ACC112 (cell line): ENCODE measurements at regions not wholly inside any gene's neighbourhood (a gene's known extent, or its start where the extent isn't known, plus 50 kb on each side); places are given as distances from the start of the nearest gene placed in this dataset.

Experiments
- H2AFZ ChIP-seq: fragments of 200-600 bp; sonication (generic); one replicate; pipeline ENCODE4 v1.6.0; 2017; ENCODE audit warnings: antibody characterized with exemption, low read length; ENCODE audit not compliant: unreplicated experiment
- H3K27ac ChIP-seq: fragments of 200-600 bp; sonication (generic); 2 replicates; pipeline ENCODE4 v1.5.1; 2014; ENCODE audit warnings: low read depth, mild to moderate bottlenecking, antibody characterized with exemption, low read length, moderate library complexity
- H3K27me3 ChIP-seq: fragments of 200-600 bp; sonication (generic); 2 replicates; pipeline ENCODE4 v1.6.1; 2014; ENCODE audit warnings: mild to moderate bottlenecking, antibody characterized with exemption, low read length, moderate library complexity, mixed read lengths; ENCODE audit not compliant: insufficient read depth
- H3K36me3 ChIP-seq: fragments of 200-600 bp; sonication (generic); 2 replicates; pipeline ENCODE4 v1.6.1; 2016; ENCODE audit warnings: mild to moderate bottlenecking, antibody characterized with exemption, low read length, moderate library complexity, mixed read lengths; ENCODE audit not compliant: insufficient read depth
- H3K4me1 ChIP-seq: fragments of 200-600 bp; sonication (generic); one replicate; pipeline ENCODE4 v1.6.1; 2016; ENCODE audit warnings: low read length, mixed read lengths; ENCODE audit not compliant: insufficient read depth, unreplicated experiment, control insufficient read depth
- H3K4me3 ChIP-seq: fragments of 200-600 bp; sonication (generic); 2 replicates; pipeline ENCODE4 v1.5.1; 2014; ENCODE audit warnings: mild to moderate bottlenecking, low read depth, low read length
- H3K79me2 ChIP-seq: fragments of 200-600 bp; sonication (generic); one replicate; pipeline ENCODE4 v1.6.0; 2016; ENCODE audit warnings: low read length; ENCODE audit not compliant: control insufficient read depth, unreplicated experiment, insufficient read depth

DNA sequence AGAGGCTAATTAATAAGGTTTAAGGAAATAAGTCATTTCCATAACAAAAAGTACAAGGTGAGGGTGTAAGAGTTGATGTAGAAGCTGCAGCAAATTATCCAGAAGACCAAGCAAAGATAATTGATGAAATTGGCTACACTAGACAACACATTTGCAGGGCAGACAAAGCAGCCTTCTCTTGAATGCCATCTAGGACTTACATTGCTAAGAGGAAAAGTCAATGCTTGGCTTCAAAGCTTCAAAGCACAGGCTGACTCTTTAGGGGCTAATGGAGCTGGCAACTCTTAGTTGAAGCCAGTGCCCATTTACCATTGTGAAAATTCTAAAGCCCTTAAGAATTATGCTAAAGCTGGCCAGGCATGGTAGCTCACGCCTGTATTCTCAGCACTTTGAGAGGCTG is 728.6 kb upstream of the KLHL29 start:
- no peaks in the 10 kb centered on the region for H3K27me3 ChIP-seq
- no peaks in the 10 kb centered on the region for H3K79me2 ChIP-seq

GRCh38 chr2:22673529-22673928 is 711.5 kb upstream of the KLHL29 start:
- no peak overlapping the region for H3K4me3 ChIP-seq

More for the DNA sequence above, 728.6 kb upstream of the KLHL29 start:
- H3K36me3 ChIP-seq: no peaks in the 10 kb centered on the region
- H2AFZ ChIP-seq: no peak overlapping the region
- H3K4me1 ChIP-seq: no peaks in the 10 kb centered on the region
- no peak overlapping the region for H3K27ac ChIP-seq
- H3K4me3 ChIP-seq: no peak overlapping the region

DNA sequence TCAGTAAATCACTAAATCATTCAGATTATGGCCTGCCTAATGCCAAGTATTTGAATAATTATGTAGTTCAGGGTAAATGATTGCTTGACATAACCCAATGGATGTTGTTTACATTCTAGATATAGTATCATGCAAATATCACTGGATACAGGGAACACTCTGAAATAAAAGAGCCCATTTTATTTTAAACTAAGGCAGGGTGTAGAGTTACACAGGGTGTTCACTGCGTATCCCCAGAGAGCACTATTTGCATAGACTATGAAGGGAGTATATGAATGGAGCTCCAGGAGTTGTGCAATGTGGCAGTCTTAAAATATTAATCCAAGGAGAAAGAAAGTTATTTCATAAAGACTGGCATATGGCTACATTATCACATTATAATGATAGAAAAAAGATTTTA is 701.1 kb upstream of the KLHL29 start:
- H2AFZ ChIP-seq: no peak overlapping the region
- no peak overlapping the region for H3K27ac ChIP-seq
- H3K4me3 ChIP-seq: no peak overlapping the region
- no peaks in the 10 kb centered on the region for H3K27me3 ChIP-seq
- H3K79me2 ChIP-seq: no peaks in the 10 kb centered on the region
- no peaks in the 10 kb centered on the region for H3K36me3 ChIP-seq
- H3K4me1 ChIP-seq: no peaks in the 10 kb centered on the region

More at GRCh38 chr2:22673529-22673928, 711.5 kb upstream of the KLHL29 start:
- Histone ChIP-seq H3K4me1 (no peaks in the 10 kb centered on the region), H3K27me3 (no peaks in the 10 kb centered on the region), H2AFZ (no peak overlapping the region), H3K27ac (no peak overlapping the region), H3K36me3 (no peaks in the 10 kb centered on the region), H3K79me2 (no peaks in the 10 kb centered on the region)

DNA sequence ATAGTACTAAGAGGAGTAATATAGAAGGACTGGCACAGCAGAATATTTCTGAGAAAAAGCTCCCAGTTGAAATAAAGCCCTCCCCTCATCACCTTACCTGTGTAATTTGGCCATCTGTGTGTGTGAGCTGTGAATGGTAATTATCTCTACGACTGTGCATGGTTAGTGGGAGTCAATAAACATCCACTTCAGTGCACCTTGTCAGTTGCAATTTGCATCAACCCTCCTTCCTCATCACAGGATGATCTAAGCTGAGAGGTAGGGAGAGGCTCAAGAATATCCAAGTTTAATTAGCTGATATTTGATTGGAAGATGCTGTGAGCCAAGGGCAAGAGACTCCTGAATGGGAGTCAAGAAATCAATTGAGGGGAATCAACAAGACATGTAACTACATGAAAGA is 694.9 kb upstream of the KLHL29 start:
- Histone ChIP-seq H3K4me1 (no peaks in the 10 kb centered on the region), H3K79me2 (no peaks in the 10 kb centered on the region), H3K27me3 (no peaks in the 10 kb centered on the region), H2AFZ (no peak overlapping the region), H3K36me3 (no peaks in the 10 kb centered on the region), H3K27ac (no peak overlapping the region), H3K4me3 (no peak overlapping the region)

GRCh38 chr2:22691666-22692065 is 693.3 kb upstream of the KLHL29 start:
- H3K79me2 ChIP-seq: no peaks in the 10 kb centered on the region

GRCh38 chr2:22692746-22693145 is 692.2 kb upstream of the KLHL29 start:
- no peaks in the 10 kb centered on the region for H3K27me3 ChIP-seq
- no peaks in the 10 kb centered on the region for H3K36me3 ChIP-seq
- no peaks in the 10 kb centered on the region for H3K79me2 ChIP-seq
- no peak overlapping the region for H3K4me3 ChIP-seq
- H3K27ac ChIP-seq: no peak overlapping the region
- no peak overlapping the region for H2AFZ ChIP-seq
- H3K4me1 ChIP-seq: no peaks in the 10 kb centered on the region

More at GRCh38 chr2:22691666-22692065, 693.3 kb upstream of the KLHL29 start:
- H2AFZ ChIP-seq: no peak overlapping the region
- H3K4me1 ChIP-seq: no peaks in the 10 kb centered on the region
- no peaks in the 10 kb centered on the region for H3K36me3 ChIP-seq
- H3K27me3 ChIP-seq: no peaks in the 10 kb centered on the region
- no peak overlapping the region for H3K4me3 ChIP-seq
- H3K27ac ChIP-seq: no peak overlapping the region

GRCh38 chr2:22694300-22694699 is 690.7 kb upstream of the KLHL29 start:
- H3K4me1 ChIP-seq: no peaks in the 10 kb centered on the region
- no peak overlapping the region for H2AFZ ChIP-seq
- no peaks in the 10 kb centered on the region for H3K27me3 ChIP-seq
- no peaks in the 10 kb centered on the region for H3K79me2 ChIP-seq
- H3K36me3 ChIP-seq: no peaks in the 10 kb centered on the region
- no peak overlapping the region for H3K27ac ChIP-seq
- no peak overlapping the region for H3K4me3 ChIP-seq

DNA sequence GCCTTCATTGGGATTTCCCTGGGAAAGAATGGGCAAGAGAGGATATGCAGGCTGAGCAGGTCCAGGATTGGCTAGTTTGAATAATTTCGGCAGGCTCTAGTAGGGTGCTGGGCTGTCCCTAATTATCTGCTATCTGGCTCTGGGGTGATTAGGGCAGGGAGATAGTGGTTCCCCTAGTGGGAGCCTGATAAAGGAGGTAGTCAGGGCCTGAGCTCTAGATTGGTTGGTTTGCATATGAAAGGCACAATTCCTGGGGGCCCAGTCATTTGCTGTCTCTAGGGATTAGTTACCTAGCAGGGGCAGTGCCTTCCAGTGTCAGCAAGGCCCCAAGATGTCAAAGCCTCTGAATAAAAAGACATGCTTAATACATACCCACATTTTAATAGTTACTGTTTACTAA is 690.1 kb upstream of the KLHL29 start:
- no peak overlapping the region for H3K4me3 ChIP-seq
- H3K27ac ChIP-seq: no peak overlapping the region
- no peaks in the 10 kb centered on the region for H3K36me3 ChIP-seq
- no peak overlapping the region for H2AFZ ChIP-seq
- no peaks in the 10 kb centered on the region for H3K79me2 ChIP-seq
- H3K4me1 ChIP-seq: no peaks in the 10 kb centered on the region
- H3K27me3 ChIP-seq: no peaks in the 10 kb centered on the region

DNA sequence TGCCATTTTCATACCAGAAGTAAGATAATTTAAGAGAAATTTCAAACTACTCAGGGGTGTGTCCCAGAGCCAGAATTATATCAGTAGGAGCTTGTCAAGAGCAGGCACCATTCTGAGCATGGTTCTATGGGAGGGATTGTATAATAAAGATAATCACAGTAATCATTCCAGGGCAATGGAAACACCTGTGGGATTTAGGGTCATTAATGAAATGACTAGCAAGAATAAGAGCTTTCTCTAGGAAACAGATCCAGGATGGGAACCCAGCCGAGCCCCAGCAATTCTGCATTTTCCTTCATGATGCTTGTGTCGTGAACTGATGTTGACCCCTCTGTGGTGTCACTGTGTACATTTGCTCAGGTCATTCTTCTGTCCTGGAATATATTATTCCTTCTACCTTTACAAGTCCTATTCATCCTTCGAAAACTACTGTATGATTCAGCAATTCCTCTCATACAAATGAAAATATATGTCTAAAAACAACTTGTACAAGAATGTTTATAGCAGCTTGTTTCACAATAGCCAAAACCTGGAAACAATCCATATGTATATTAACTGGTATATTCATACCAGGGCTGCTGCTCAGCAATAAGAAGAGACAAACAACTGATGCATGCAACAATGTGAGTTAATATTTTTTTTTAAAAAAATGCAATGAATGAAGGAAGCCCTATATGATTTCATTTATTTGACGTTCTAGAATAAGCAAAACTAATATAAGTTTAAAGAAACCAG is 687.8 kb upstream of the KLHL29 start:
- Histone ChIP-seq H3K27me3 (no peaks in the 10 kb centered on the region), H3K27ac (no peak overlapping the region), H3K79me2 (no peaks in the 10 kb centered on the region), H2AFZ (no peak overlapping the region), H3K36me3 (no peaks in the 10 kb centered on the region), H3K4me1 (no peaks in the 10 kb centered on the region), H3K4me3 (no peak overlapping the region)

DNA sequence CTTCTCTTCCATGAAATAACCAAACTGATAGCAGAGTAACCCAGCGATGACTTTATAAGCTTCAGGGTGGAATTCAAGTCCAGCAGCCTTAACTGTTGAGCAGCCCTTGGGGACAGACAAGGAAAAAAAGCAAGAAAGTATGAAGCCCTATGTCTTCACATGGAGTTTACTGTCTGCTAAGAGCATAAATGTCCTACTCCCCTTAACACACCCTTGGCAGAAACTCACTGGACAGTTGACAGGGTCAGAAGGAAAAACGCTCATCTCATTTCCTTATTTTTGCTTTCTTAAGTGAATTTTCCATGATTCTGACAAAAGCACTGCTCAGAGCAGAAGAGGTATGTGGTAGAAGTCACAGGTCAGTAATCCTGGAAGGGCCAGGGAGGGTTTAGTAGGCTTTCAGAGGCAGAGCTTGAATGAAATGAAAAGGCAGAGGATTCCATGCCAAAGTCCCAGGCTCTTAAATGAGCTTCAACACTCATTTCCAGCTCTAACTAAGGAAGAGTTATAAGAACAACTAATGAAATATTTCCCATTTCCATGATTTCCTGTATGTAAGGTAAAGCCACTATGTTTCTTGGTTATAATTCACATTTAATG is 683.3 kb upstream of the KLHL29 start:
- H3K79me2 ChIP-seq: no peaks in the 10 kb centered on the region
- H3K4me1 ChIP-seq: no peaks in the 10 kb centered on the region
- no peak overlapping the region for H2AFZ ChIP-seq
- no peaks in the 10 kb centered on the region for H3K36me3 ChIP-seq
- H3K27ac ChIP-seq: no peak overlapping the region
- no peaks in the 10 kb centered on the region for H3K27me3 ChIP-seq
- H3K4me3 ChIP-seq: no peak overlapping the region

- H3K36me3 ChIP-seq: no peaks in the 10 kb centered on the region
- no peak overlapping the region for H2AFZ ChIP-seq
- no peaks in the 10 kb centered on the region for H3K4me1 ChIP-seq
- H3K79me2 ChIP-seq: no peaks in the 10 kb centered on the region
- no peak overlapping the region for H3K4me3 ChIP-seq
- H3K27me3 ChIP-seq: no peaks in the 10 kb centered on the region
- H3K27ac ChIP-seq: no peak overlapping the region
Observed at GRCh38 chr2:22703286-22703920, 681.6 kb upstream of the KLHL29 start.
